HL-60 (cell line): ENCODE measurements at regions not wholly inside any gene's neighbourhood (a gene's known extent, or its start where the extent isn't known, plus 50 kb on each side); places are given as distances from the start of the nearest gene placed in this dataset.

Experiments used
- POLR2AphosphoS5 ChIP-seq: IDR thresholded peaks from 2 replicates; pipeline ENCODE4 v1.6.1; 2012; ENCODE audit warnings: low read depth
- SPI1 ChIP-seq: IDR thresholded peaks from 2 replicates; pipeline ENCODE4 v1.6.1; 2012; ENCODE audit warnings: low read depth, mild to moderate bottlenecking, borderline replicate concordance
- TF ChIP-seq, protein P1 (sequence below): IDR thresholded peaks from 2 replicates; pipeline ENCODE4 v1.6.1; 2012; ENCODE audit warnings: low read depth; ENCODE audit not compliant: insufficient replicate concordance
- TF ChIP-seq, protein P2 (sequence below): IDR thresholded peaks from one replicate; pipeline ENCODE4 v1.5.1; 2011; ENCODE audit warnings: low read length, control low read depth, inconsistent platforms; ENCODE audit not compliant: insufficient read depth

DNA sequence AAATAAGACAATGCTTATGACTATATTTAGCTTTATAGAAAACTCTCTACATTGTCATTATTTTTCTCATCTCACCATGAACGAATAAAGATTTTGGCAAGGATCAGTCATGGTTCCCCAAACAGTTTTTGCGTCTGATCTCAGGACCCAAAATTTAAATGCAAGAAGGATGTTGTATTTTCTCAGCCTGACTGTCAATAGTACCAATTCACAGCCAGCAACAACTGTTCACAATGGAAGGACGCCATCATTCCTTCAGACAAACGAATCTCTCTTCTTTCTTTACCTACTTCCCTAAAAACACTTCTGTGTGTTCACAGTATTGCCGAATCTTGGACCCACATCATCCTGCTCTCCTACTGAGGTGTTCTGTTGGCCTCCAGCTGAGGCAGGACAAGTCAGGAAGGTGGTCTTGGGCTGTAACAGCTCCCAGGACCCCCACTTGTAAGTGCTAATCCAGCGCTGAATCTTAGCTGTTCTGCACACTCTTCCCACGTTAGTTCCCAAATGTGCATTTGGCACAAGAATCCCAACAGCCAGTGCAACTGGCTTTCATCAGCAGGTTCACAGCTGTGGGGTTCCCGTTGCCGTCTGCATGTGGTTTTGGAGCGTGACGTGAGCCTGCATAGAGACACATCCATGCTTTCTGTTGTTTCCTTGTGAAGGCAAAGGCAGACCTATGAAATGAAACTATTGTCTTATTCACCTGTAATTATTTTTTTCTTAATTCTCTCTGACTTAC lies 600.0 kb downstream of the QKI start:
- TF ChIP-seq, protein P1, sequence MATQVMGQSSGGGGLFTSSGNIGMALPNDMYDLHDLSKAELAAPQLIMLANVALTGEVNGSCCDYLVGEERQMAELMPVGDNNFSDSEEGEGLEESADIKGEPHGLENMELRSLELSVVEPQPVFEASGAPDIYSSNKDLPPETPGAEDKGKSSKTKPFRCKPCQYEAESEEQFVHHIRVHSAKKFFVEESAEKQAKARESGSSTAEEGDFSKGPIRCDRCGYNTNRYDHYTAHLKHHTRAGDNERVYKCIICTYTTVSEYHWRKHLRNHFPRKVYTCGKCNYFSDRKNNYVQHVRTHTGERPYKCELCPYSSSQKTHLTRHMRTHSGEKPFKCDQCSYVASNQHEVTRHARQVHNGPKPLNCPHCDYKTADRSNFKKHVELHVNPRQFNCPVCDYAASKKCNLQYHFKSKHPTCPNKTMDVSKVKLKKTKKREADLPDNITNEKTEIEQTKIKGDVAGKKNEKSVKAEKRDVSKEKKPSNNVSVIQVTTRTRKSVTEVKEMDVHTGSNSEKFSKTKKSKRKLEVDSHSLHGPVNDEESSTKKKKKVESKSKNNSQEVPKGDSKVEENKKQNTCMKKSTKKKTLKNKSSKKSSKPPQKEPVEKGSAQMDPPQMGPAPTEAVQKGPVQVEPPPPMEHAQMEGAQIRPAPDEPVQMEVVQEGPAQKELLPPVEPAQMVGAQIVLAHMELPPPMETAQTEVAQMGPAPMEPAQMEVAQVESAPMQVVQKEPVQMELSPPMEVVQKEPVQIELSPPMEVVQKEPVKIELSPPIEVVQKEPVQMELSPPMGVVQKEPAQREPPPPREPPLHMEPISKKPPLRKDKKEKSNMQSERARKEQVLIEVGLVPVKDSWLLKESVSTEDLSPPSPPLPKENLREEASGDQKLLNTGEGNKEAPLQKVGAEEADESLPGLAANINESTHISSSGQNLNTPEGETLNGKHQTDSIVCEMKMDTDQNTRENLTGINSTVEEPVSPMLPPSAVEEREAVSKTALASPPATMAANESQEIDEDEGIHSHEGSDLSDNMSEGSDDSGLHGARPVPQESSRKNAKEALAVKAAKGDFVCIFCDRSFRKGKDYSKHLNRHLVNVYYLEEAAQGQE: no peak
- TF ChIP-seq, protein P2, sequence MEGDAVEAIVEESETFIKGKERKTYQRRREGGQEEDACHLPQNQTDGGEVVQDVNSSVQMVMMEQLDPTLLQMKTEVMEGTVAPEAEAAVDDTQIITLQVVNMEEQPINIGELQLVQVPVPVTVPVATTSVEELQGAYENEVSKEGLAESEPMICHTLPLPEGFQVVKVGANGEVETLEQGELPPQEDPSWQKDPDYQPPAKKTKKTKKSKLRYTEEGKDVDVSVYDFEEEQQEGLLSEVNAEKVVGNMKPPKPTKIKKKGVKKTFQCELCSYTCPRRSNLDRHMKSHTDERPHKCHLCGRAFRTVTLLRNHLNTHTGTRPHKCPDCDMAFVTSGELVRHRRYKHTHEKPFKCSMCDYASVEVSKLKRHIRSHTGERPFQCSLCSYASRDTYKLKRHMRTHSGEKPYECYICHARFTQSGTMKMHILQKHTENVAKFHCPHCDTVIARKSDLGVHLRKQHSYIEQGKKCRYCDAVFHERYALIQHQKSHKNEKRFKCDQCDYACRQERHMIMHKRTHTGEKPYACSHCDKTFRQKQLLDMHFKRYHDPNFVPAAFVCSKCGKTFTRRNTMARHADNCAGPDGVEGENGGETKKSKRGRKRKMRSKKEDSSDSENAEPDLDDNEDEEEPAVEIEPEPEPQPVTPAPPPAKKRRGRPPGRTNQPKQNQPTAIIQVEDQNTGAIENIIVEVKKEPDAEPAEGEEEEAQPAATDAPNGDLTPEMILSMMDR: no peak
- no peak for TF ChIP-seq POLR2AphosphoS5
- no peak for TF ChIP-seq SPI1
